GM21381 (cell line): ENCODE measurements at regions not wholly inside any gene's neighbourhood (a gene's known extent, or its start where the extent isn't known, plus 50 kb on each side); places are given as distances from the start of the nearest gene placed in this dataset.

Experiments used
- ATAC-seq: cut with Tn5 transposase; IDR thresholded peaks from one replicate; pipeline ENCODE4 v1.9.1; 2021; ENCODE audit warnings: mild to moderate bottlenecking, moderate library complexity; ENCODE audit not compliant: unreplicated experiment

- ATAC-seq: no peak
Measured at GRCh38 chr4:90007494-90008167, 113.0 kb downstream of the MMRN1 start.

GRCh38 chr4:90012918-90013317 is 114.3 kb upstream of the CCSER1 start:
- ATAC-seq: no peak

DNA sequence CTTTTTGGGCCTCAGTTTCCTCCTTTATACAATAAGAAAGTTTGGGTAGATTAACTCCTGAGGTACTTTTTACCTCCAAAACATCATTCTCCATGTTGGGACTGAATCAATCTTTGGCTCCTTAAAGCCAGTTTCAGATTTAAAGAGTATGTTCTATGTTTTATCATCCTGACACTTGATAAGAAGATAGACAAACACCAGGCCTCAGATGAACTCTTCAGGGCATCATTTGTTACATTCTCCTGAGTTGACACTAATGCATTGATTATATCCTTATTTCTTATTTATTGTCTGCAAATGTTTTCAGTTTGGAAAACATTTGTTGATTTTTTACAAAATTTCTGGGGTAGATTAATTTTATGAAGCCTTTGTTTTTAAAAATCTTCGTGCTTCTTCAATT is 102.7 kb upstream of the CCSER1 start:
- no peak for ATAC-seq

DNA sequence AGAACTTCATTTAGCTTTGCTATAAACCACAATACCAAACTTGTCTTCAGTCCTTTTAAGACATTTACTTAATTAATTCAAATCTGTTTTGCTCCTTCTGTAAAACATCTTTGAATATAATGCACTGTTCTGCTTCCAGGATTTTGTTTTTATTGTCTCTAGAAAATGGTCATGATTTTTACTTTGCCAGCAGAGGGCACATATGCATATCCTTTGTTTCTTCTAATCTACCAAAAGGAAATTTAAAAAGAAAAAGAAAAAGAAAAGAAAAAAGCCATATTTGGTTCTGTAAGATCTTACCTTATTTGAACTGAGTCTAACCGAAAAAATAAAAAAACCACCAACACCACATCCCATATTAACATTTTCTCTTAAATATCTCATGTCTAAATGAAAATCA is 101.9 kb upstream of the CCSER1 start:
- no peak for ATAC-seq

- ATAC-seq: peak; percentile 75
Measured at GRCh38 chr4:90027565-90027964, 99.6 kb upstream of the CCSER1 start.

- ATAC-seq: no peak
Measured at GRCh38 chr4:90028460-90028859, 98.7 kb upstream of the CCSER1 start.

- ATAC-seq: no peak
Measured at GRCh38 chr4:90030202-90030601, 97.0 kb upstream of the CCSER1 start.

DNA sequence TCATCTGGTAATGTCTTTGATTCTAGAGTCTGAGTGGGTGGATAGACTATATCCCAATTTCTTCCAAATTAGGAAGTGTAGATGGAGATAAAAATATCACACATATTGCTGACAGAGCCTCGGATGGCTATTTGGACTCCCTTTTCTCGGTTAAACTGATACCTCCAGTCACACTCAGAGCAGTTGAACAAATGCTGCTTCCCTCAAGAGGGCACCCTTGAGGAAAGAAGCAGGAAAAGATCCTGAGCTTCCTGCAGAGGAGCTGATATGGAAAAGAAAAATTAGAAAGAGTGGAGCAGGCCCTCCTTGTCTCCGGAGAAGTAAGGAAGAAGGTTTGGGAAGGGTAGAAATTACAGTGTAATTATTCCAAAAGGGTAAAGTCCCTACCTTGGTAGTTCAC is 96.2 kb upstream of the CCSER1 start:
- no peak for ATAC-seq

GRCh38 chr4:90039122-90039521 is 88.1 kb upstream of the CCSER1 start:
- no peak for ATAC-seq

DNA sequence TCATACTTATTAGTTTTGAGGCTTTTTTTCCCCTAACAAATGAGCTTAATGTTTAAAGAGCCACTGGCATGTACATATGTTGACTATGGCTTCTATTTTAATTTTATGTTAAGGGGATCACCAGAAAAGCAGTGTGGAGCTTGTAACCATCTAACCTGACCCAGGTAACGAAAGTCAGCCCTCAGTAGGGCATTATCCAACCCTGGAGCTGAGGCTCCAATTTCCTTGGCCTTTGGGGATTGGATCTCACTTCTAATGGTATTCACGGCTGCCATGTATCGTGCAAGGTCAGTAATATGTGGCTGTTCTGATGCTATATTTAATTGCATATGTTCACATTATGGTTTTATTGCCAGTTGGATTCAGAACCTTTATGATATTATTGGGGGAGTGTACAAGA is 75.2 kb upstream of the CCSER1 start:
- no peak for ATAC-seq

- no peak for ATAC-seq
Measured at GRCh38 chr4:90057091-90057490, 70.1 kb upstream of the CCSER1 start.

GRCh38 chr4:90060039-90060438 is 67.2 kb upstream of the CCSER1 start:
- no peak for ATAC-seq

GRCh38 chr4:90061881-90062280 is 65.3 kb upstream of the CCSER1 start:
- no peak for ATAC-seq

- ATAC-seq: no peak
Measured at GRCh38 chr4:90064196-90064595, 63.0 kb upstream of the CCSER1 start.

- ATAC-seq: no peak
Measured at GRCh38 chr4:90069151-90069550, 58.0 kb upstream of the CCSER1 start.

DNA sequence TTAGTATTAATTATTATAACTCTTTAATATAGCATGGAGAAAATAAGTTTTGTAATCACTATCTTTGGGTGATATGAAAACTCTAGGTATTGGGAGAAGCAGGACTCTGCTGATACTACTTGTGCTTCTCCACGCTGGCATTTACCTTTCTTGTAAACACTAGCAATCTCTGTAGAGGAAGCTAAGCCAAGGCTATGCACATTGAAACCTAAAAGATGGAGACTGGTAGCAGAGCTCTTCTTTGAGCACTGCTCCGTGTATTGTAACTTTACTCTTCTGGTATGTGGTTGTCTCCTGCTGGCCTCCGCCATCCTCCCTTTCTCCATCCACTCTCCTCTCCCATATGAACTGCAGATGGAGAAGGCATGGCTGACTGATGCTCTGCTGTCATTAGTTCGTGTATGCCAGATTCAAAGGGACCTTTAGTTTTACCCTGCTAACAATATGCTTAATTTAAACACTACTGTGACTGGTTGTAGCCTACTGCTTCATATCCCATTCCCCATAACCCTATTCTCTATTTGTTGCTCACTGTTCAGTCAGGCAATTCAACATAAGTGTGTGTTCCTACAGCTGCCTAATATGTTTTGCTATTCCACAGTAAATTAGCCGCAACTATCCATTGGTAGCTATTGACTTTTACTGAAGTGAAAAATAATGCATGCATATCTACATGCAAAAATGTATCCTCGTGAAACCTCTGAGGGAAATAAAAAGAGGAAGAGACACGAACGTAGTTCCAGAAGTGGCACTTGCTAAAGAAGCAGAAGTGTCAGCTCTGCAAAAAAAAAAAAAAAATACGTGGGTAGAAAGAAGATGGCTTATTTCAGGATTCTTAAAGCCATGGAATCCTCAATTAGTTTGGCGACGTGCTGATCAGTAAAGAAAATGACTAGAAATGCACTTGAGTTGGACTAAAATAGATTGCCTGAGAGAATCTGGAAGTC is 55.6 kb upstream of the CCSER1 start:
- ATAC-seq: no peak

DNA sequence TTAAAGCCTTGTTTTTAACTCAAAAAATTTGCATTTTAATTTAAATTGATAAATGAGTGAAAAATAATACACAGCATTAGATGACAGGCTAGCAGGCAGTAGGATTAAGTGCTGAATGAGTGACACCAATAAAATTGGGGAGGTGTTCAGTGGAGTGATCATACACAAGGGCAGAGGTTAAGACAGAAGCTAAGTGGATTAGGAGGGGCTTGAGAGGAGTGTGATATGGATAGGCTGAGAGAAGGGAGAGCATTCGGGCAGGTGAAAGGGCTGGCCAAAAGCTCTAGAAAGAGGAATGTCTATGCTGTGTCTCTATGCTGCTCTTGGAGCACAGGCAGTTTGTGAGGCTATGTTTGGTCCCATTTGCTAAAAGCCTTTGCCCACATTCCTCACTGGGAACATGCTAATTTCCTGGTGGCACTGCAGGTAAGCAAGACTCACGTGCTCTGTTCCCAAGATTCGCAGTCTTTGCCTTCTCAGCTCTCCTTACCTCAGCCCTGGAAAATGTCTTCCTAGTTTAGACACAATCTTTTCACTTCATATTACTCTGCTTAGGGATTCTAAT is 52.8 kb upstream of the CCSER1 start:
- ATAC-seq: no peak
